HG03521 (cell line): ENCODE measurements at regions not wholly inside any gene's neighbourhood (a gene's known extent, or its start where the extent isn't known, plus 50 kb on each side); places are given as distances from the start of the nearest gene placed in this dataset.
"Not testable (repeated sequence)": the region's sequence is repeated elsewhere in the genome, so short reads cannot be mapped to it uniquely, and the experiment has no call there.

Experiments used
- ATAC-seq: cut with Tn5 transposase; IDR thresholded peaks from one replicate; pipeline ENCODE4 v1.9.1; 2021; ENCODE audit warnings: mild to moderate bottlenecking, moderate library complexity; ENCODE audit not compliant: unreplicated experiment

- ATAC-seq, result no peak
These were observed 247.7 kb downstream of the PDCD6IP start for GRCh38 chr3:34046154-34046553.

- no peak for ATAC-seq
These were observed 255.2 kb downstream of the PDCD6IP start for GRCh38 chr3:34053626-34054025.

GRCh38 chr3:34056181-34056910, 257.9 kb downstream of the PDCD6IP start:
- ATAC-seq, result peak; percentile 16

GRCh38 chr3:34056951-34057390, 258.5 kb downstream of the PDCD6IP start:
- ATAC-seq, result peak; percentile 84

GRCh38 chr3:34060995-34061394, 262.6 kb downstream of the PDCD6IP start:
- ATAC-seq, result not testable (repeated sequence)

- no peak for ATAC-seq
These were observed 267.5 kb downstream of the PDCD6IP start for GRCh38 chr3:34065901-34066300.

GRCh38 chr3:34066328-34066727, 267.9 kb downstream of the PDCD6IP start:
- ATAC-seq, result no peak

- ATAC-seq, result no peak
These were observed 268.6 kb downstream of the PDCD6IP start for GRCh38 chr3:34066999-34067398.

GRCh38 chr3:34067536-34068051, 269.2 kb downstream of the PDCD6IP start:
- no peak for ATAC-seq

GRCh38 chr3:34068505-34068904, 270.1 kb downstream of the PDCD6IP start:
- no peak for ATAC-seq

- ATAC-seq, result no peak
These were observed 272.6 kb downstream of the PDCD6IP start for GRCh38 chr3:34070831-34071585.

- no peak for ATAC-seq
These were observed 273.9 kb downstream of the PDCD6IP start for GRCh38 chr3:34072297-34072696.

- no peak for ATAC-seq
These were observed 274.7 kb downstream of the PDCD6IP start for GRCh38 chr3:34073111-34073510.

GRCh38 chr3:34073961-34074360, 275.5 kb downstream of the PDCD6IP start:
- no peak for ATAC-seq

GRCh38 chr3:34075975-34076374, 277.5 kb downstream of the PDCD6IP start:
- no peak for ATAC-seq

GRCh38 chr3:34077417-34078195, 279.2 kb downstream of the PDCD6IP start:
- peak; percentile 61 for ATAC-seq

- ATAC-seq, result no peak
These were observed 280.0 kb downstream of the PDCD6IP start for GRCh38 chr3:34078418-34078817.

GRCh38 chr3:34079849-34080248, 281.4 kb downstream of the PDCD6IP start:
- not testable (repeated sequence) for ATAC-seq

GRCh38 chr3:34090379-34090778, 291.9 kb downstream of the PDCD6IP start:
- not testable (repeated sequence) for ATAC-seq

- no peak for ATAC-seq
These were observed 292.4 kb downstream of the PDCD6IP start for GRCh38 chr3:34090876-34091275.

GRCh38 chr3:34094280-34094679, 295.9 kb downstream of the PDCD6IP start:
- ATAC-seq, result not testable (repeated sequence)
